ENCODE measurements at regions not wholly inside any gene's neighbourhood (a gene's known extent, or its start where the extent isn't known, plus 50 kb on each side); places are given as distances from the start of the nearest gene placed in this dataset.

GRCh38 chr7:155954550-155955366 is 142.5 kb upstream of the SHH start (continued):
- TF ChIP-seq ZNF574 (CRISPR knock-in tag; IDR thresholded peaks at IDR 0.05) (no peak), NRL (CRISPR knock-in tag; IDR thresholded peaks at IDR 0.05; ENCODE audit: borderline replicate concordance) (0 out of 2 replicates have a peak, but pooled peaks have one; percentile 27), FLYWCH1 (CRISPR knock-in tag; IDR thresholded peaks at IDR 0.05) (no peak), CREM (IDR thresholded peaks at IDR 0.05) (no peak), CREM (CRISPR knock-in tag; IDR thresholded peaks at IDR 0.05) (no peak), MXD4 (CRISPR knock-in tag; IDR thresholded peaks at IDR 0.05) (no peak), ZNF605 (CRISPR knock-in tag; IDR thresholded peaks at IDR 0.05) (no peak), DZIP1 (CRISPR knock-in tag; IDR thresholded peaks at IDR 0.05) (0 out of 2 replicates have a peak, but pooled peaks have one; percentile 23), PRDM4 (CRISPR knock-in tag; IDR thresholded peaks at IDR 0.05; ENCODE audit: borderline replicate concordance) (no peak), MAFG (CRISPR knock-in tag; IDR thresholded peaks at IDR 0.05) (no peak), ATF2 (CRISPR knock-in tag; IDR thresholded peaks at IDR 0.05) (no peak), ZNF704 (CRISPR knock-in tag; IDR thresholded peaks at IDR 0.05; ENCODE audit: borderline replicate concordance) (no peak), AKAP8 (CRISPR knock-in tag; IDR thresholded peaks at IDR 0.05) (0 out of 2 replicates have a peak, but pooled peaks have one; percentile 9), FOXC1 (CRISPR knock-in tag; IDR thresholded peaks at IDR 0.05; ENCODE audit: borderline replicate concordance) (0 out of 2 replicates have a peak, but pooled peaks have one; percentile 6), IRF2 (CRISPR knock-in tag; IDR thresholded peaks at IDR 0.05) (no peak)

Data from HepG2 (cell line).